Thyroid gland (tissue), 4 donors: ENCODE measurements at regions not wholly inside any gene's neighbourhood (a gene's known extent, or its start where the extent isn't known, plus 50 kb on each side); places are given as distances from the start of the nearest gene placed in this dataset.

Source experiments
- DNase-seq, 2 donors: peaks; one replicate each; pipeline ENCODE4 v3.0.0-alpha.2; 2019
- H3K27ac ChIP-seq, 3 donors: fragments of 200-600 bp; sonication (generic); 1 replicate in 2 of 3; 2 replicates in 1 of 3; pipeline ENCODE4 v1.5.1; 2016 to 2019; ENCODE audit warnings: mild to moderate bottlenecking in 1 of 3, moderate library complexity in 1 of 3
- H3K27me3 ChIP-seq: fragments of 200-600 bp; sonication (generic); one replicate; pipeline ENCODE4 v1.5.1; 2019
- H3K36me3 ChIP-seq, 2 donors: fragments of 200-600 bp; sonication (generic); one replicate each; pipeline ENCODE4 v1.5.1; 2016 to 2019
- H3K4me1 ChIP-seq, 2 donors: fragments of 200-600 bp; sonication (generic); one replicate each; pipeline ENCODE4 v1.5.1; 2017 to 2019
- H3K4me3 ChIP-seq, 3 donors: fragments of 200-600 bp; sonication (generic); replicated peaks in 1 of 3; 1 replicate in 2 of 3; 2 replicates in 1 of 3; pipeline ENCODE4 v1.5.1; 2016; ENCODE audit warnings: mild to moderate bottlenecking in 1 of 3
- H3K9me3 ChIP-seq: fragments of 200-600 bp; sonication (generic); one replicate; pipeline ENCODE4 v1.5.1; 2017
- CTCF ChIP-seq, 6 experiments: fragments of 200-600 bp in 3 of 6; fragments of 450-650 bp in 3 of 6; sonication (generic) in 3 of 6; IDR thresholded peaks; one replicate each; pipeline ENCODE4 v1.5.1; 2016 to 2019; ENCODE audit warnings: antibody characterized with exemption in 6 of 6, mild to moderate bottlenecking in 2 of 6, inconsistent platforms in 1 of 6, moderate library complexity in 1 of 6
- POLR2A ChIP-seq, 2 donors: fragments of 450-650 bp; IDR thresholded peaks; one replicate each; pipeline ENCODE4 v1.6.1; 2017; ENCODE audit warnings: antibody characterized with exemption in 2 of 2, mild to moderate bottlenecking in 2 of 2, moderate library complexity in 1 of 2
- WGBS, 2 donors: methylation state at CpG; one replicate each; pipeline ENCODE4 v1.1.5; 2017; 5-methylcytosine and 5-hydroxymethylcytosine counted together
- intact Hi-C: fragments of 100-400 bp; cut with DNase I; formaldehyde crosslinking; loops from one replicate; pipeline ENCODE4 v1.15.1; 2023

DNA sequence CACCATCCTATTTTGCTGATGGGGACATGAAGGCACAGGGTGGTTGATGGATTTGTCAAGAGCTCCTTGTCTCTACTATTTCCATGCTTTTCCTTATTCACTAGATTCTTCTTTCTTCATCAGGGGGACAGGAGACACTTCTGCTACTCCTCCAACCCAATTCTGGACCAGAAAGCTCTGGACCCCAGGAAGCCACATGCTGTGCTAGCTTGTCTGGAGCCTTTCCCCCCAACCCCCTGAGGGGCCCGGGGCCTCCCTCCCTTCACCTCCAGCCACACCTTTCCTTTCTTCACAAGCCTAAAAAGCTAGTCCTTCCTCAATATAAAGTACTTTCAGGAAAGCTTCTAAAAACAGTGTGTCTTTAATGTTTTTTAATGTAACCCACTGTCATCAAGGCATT is 75.1 kb upstream of the CAPRIN2 start:
- H3K27ac ChIP-seq, result no peak overlapping the region
- no peaks in the 10 kb centered on the region for H3K4me1 ChIP-seq
- intact Hi-C loops, result no loop called here
- H3K36me3 ChIP-seq, result no peaks in the 10 kb centered on the region
- 73 to 88% methylated on average over 1 of the region's 1 CpG for WGBS, 2 donors
- no peaks in the 10 kb centered on the region for H3K27me3 ChIP-seq
- no peak for DNase-seq
- TF ChIP-seq POLR2A (IDR thresholded peaks at IDR 0.05) (no peak), CTCF (IDR thresholded peaks at IDR 0.05) (no peak)
- H3K4me3 ChIP-seq, result no peak overlapping the region
- no peaks in the 10 kb centered on the region for H3K9me3 ChIP-seq

DNA sequence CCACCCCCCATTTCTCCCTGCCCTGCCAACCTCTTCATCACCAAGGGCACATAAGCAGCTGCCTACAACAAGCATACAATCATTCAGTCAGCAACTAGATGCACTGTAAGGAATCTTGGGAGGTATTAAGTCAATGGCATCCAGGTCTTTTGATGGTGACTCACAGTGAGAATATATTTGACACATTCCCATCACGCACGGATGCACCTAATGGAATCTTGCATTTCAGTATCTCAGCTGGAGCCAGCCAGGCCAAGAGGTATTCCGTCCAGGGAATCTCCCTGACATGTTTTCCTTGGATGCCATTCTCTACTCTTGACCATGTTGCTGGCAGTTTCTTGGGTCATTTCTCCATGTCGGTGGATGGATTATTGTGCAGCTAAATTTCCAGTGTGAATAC is 73.9 kb upstream of the CAPRIN2 start:
- Histone ChIP-seq H3K4me3 (no peak overlapping the region), H3K27ac (no peak overlapping the region), H3K4me1 (no peaks in the 10 kb centered on the region), H3K9me3 (no peaks in the 10 kb centered on the region), H3K27me3 (no peaks in the 10 kb centered on the region), H3K36me3 (no peaks in the 10 kb centered on the region)
- TF ChIP-seq CTCF (IDR thresholded peaks at IDR 0.05) (no peak), POLR2A (IDR thresholded peaks at IDR 0.05) (no peak)
- 54 to 94% methylated on average over 4 of the region's 4 CpGs for WGBS, 2 donors
- intact Hi-C loops, result no loop called here
- DNase-seq, result no peak

- no peak overlapping the region for H3K4me3 ChIP-seq
- peaks cover 0 to 7% of the 10 kb centered on the region in 2 donors for H3K4me1 ChIP-seq
- no peaks in the 10 kb centered on the region for H3K27me3 ChIP-seq
- H3K27ac ChIP-seq, result no peak overlapping the region
- WGBS, 2 donors, result 82 to 84% methylated on average over 14 to 15 of the region's 15 CpGs
- TF ChIP-seq POLR2A (IDR thresholded peaks at IDR 0.05), result no peak
- no peak for TF ChIP-seq CTCF (IDR thresholded peaks at IDR 0.05)
- H3K9me3 ChIP-seq, result no peaks in the 10 kb centered on the region
- intact Hi-C loops, result no loop called here
- no peaks in the 10 kb centered on the region for H3K36me3 ChIP-seq
- DNase-seq, result no peak
Observed at GRCh38 chr12:30827101-30828066, 72.6 kb upstream of the CAPRIN2 start.

- H3K27me3 ChIP-seq, result no peaks in the 10 kb centered on the region
- H3K4me1 ChIP-seq, result peaks cover 0 to 7% of the 10 kb centered on the region in 2 donors
- no peak overlapping the region for H3K27ac ChIP-seq
- no peaks in the 10 kb centered on the region for H3K9me3 ChIP-seq
- no peak overlapping the region for H3K4me3 ChIP-seq
- WGBS, 2 donors, result 88 to 89% methylated on average over 8 of the region's 8 CpGs
- no peak for TF ChIP-seq CTCF (IDR thresholded peaks at IDR 0.05)
- no peak for TF ChIP-seq POLR2A (IDR thresholded peaks at IDR 0.05)
- no peaks in the 10 kb centered on the region for H3K36me3 ChIP-seq
- intact Hi-C loops, result no loop called here
- DNase-seq, result no peak
Observed at GRCh38 chr12:30826276-30826675, 71.5 kb upstream of the CAPRIN2 start.

GRCh38 chr12:30825341-30825740 is 70.6 kb upstream of the CAPRIN2 start:
- DNase-seq, result no peak
- Histone ChIP-seq H3K4me3 (no peak overlapping the region), H3K4me1 (peaks cover 0 to 7% of the 10 kb centered on the region in 2 donors), H3K27ac (no peak overlapping the region), H3K27me3 (no peaks in the 10 kb centered on the region), H3K36me3 (no peaks in the 10 kb centered on the region), H3K9me3 (no peaks in the 10 kb centered on the region)
- TF ChIP-seq CTCF (IDR thresholded peaks at IDR 0.05), result no peak
- no peak for TF ChIP-seq POLR2A (IDR thresholded peaks at IDR 0.05)
- intact Hi-C loops, result no loop called here
- WGBS, 2 donors, result 89 to 100% methylated on average over 3 to 4 of the region's 4 CpGs
